Esophagus muscularis mucosa (tissue), 4 donors: ENCODE measurements at regions not wholly inside any gene's neighbourhood (a gene's known extent, or its start where the extent isn't known, plus 50 kb on each side); places are given as distances from the start of the nearest gene placed in this dataset.

Source experiments
- DNase-seq: peaks from one replicate; pipeline ENCODE4 v3.0.0-alpha.2; 2017; ENCODE audit errors: extremely low spot score
- H3K27ac ChIP-seq, 4 donors: fragments of 200-600 bp; sonication (generic); replicated peaks in 1 of 4; 1 replicate in 3 of 4; 2 replicates in 1 of 4; pipeline ENCODE4 v1.5.1; 2016 to 2019; ENCODE audit warnings: mild to moderate bottlenecking in 1 of 4
- H3K27me3 ChIP-seq, 4 donors: fragments of 200-600 bp; sonication (generic); one replicate each; pipeline versions ENCODE4 v1.5.1 to v1.6.0; 2016 to 2019
- H3K36me3 ChIP-seq, 4 donors: fragments of 200-600 bp; sonication (generic); one replicate each; pipeline ENCODE4 v1.5.1; 2016 to 2019
- H3K4me1 ChIP-seq, 4 donors: fragments of 200-600 bp; sonication (generic); one replicate each; pipeline ENCODE4 v1.5.1; 2016 to 2019
- H3K4me3 ChIP-seq, 4 donors: fragments of 200-600 bp; sonication (generic); 1 replicate in 2 of 4; 2 replicates in 2 of 4; pipeline ENCODE4 v1.5.1; 2016 to 2019; ENCODE audit warnings: mild to moderate bottlenecking in 4 of 4, moderate library complexity in 1 of 4
- H3K9me3 ChIP-seq, 4 donors: fragments of 200-600 bp; sonication (generic); 1 replicate in 3 of 4; 2 replicates in 1 of 4; pipeline ENCODE4 v1.5.1; 2016 to 2019
- EP300 ChIP-seq: sonication (generic); formaldehyde crosslinking; IDR thresholded peaks from one replicate; pipeline ENCODE4 v1.6.1; 2017; ENCODE audit warnings: antibody characterized with exemption
- POLR2A ChIP-seq: fragments of 450-650 bp; IDR thresholded peaks from one replicate; pipeline ENCODE4 v1.6.1; 2017; ENCODE audit warnings: antibody characterized with exemption, moderate library complexity, mild to moderate bottlenecking, low read depth
- POLR2AphosphoS5 ChIP-seq, 2 donors: sonication (generic); formaldehyde crosslinking; IDR thresholded peaks; one replicate each; pipeline ENCODE4 v1.6.1; 2017; ENCODE audit warnings: antibody characterized with exemption in 2 of 2
- WGBS: methylation state at CpG from one replicate; pipeline ENCODE4 v1.1.5; 2018; 5-methylcytosine and 5-hydroxymethylcytosine counted together
- intact Hi-C: fragments of 100-400 bp; cut with DNase I; formaldehyde crosslinking; loops from one replicate; pipeline ENCODE4 v1.15.1; 2023
- TF ChIP-seq, protein P1 (sequence below), 3 experiments: fragments of 200-600 bp in 2 of 3; fragments of 450-650 bp in 1 of 3; sonication (generic) in 2 of 3; IDR thresholded peaks; one replicate each; pipeline ENCODE4 v1.5.1; 2017 to 2019; ENCODE audit warnings: antibody characterized with exemption in 3 of 3, mild to moderate bottlenecking in 2 of 3, moderate library complexity in 1 of 3

DNA sequence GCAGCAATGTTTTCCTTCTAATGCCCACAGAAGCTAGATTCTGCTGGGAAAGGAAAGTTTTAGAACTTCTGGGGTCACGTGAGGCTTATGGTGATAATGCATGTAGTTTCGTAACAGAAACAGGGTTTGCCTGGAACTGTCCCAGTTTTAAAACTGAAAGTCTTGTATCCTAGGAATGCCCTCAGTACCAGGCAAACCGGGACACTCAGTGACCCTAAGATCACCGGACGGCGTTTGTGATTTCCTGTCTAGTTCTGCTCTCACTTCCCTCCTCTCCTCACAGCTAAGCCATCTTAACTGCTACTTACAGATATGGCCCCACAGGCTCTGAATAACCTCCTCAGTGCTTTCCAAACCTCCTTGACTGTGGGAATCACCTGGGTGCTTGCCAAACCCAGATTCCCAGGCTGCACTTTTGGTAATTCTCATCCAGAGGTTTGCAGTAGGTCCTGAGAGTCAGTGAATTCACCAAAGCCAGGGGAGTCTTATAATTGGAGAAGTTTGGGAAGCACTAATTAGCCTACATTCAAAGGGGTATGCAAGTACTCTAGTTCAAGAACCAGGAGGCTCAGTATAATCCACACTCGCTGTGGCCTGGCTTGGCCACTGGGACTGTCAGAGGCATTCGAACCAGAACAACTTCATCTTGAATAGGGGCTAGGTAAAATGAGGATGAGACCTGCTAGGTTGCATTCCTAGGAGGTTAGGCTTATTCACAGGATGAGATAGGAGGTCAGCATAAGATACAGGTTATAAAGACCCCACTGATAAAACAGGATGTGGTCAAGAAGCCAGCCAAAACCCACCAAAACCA, 231.6 kb upstream of the MYLIP start:
- 39% methylated on average over 8 of the region's 8 CpGs for WGBS
- H3K27ac ChIP-seq = peak overlapping the region in 2 of 4 donors; percentile 4 to 58
- peak overlapping the region in 2 of 4 donors; percentile 14 to 26 for H3K4me3 ChIP-seq
- H3K36me3 ChIP-seq = no peaks in the 10 kb centered on the region
- peaks cover 0 to 20% (median 18%) of the 10 kb centered on the region in 4 donors for H3K4me1 ChIP-seq
- intact Hi-C loops = no loop called here
- H3K27me3 ChIP-seq = no peaks in the 10 kb centered on the region
- peaks cover 0 to 5% (median 0%) of the 10 kb centered on the region in 4 donors for H3K9me3 ChIP-seq
- peak in 1 of 2 donors; percentile 8 for TF ChIP-seq POLR2AphosphoS5 (IDR thresholded peaks at IDR 0.05)
- TF ChIP-seq, protein P1, sequence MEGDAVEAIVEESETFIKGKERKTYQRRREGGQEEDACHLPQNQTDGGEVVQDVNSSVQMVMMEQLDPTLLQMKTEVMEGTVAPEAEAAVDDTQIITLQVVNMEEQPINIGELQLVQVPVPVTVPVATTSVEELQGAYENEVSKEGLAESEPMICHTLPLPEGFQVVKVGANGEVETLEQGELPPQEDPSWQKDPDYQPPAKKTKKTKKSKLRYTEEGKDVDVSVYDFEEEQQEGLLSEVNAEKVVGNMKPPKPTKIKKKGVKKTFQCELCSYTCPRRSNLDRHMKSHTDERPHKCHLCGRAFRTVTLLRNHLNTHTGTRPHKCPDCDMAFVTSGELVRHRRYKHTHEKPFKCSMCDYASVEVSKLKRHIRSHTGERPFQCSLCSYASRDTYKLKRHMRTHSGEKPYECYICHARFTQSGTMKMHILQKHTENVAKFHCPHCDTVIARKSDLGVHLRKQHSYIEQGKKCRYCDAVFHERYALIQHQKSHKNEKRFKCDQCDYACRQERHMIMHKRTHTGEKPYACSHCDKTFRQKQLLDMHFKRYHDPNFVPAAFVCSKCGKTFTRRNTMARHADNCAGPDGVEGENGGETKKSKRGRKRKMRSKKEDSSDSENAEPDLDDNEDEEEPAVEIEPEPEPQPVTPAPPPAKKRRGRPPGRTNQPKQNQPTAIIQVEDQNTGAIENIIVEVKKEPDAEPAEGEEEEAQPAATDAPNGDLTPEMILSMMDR (IDR thresholded peaks at IDR 0.05) = no peak
- no peak for DNase-seq

GRCh38 chr6:15894973-15895725, 232.3 kb upstream of the DTNBP1 start:
- H3K36me3 ChIP-seq = no peaks in the 10 kb centered on the region
- H3K27ac ChIP-seq = no peak overlapping the region
- DNase-seq = no peak
- 93% methylated on average over 4 of the region's 4 CpGs for WGBS
- H3K9me3 ChIP-seq = peaks cover 0 to 5% (median 0%) of the 10 kb centered on the region in 4 donors
- intact Hi-C loops = no loop called here
- H3K27me3 ChIP-seq = no peaks in the 10 kb centered on the region
- no peak overlapping the region for H3K4me3 ChIP-seq
- TF ChIP-seq POLR2AphosphoS5 (IDR thresholded peaks at IDR 0.05) = no peak
- TF ChIP-seq POLR2A = no peak
- TF ChIP-seq EP300 = no peak
- TF ChIP-seq, protein P1 (IDR thresholded peaks at IDR 0.05) = no peak
- peaks cover 0 to 20% (median 18%) of the 10 kb centered on the region in 4 donors for H3K4me1 ChIP-seq

DNA sequence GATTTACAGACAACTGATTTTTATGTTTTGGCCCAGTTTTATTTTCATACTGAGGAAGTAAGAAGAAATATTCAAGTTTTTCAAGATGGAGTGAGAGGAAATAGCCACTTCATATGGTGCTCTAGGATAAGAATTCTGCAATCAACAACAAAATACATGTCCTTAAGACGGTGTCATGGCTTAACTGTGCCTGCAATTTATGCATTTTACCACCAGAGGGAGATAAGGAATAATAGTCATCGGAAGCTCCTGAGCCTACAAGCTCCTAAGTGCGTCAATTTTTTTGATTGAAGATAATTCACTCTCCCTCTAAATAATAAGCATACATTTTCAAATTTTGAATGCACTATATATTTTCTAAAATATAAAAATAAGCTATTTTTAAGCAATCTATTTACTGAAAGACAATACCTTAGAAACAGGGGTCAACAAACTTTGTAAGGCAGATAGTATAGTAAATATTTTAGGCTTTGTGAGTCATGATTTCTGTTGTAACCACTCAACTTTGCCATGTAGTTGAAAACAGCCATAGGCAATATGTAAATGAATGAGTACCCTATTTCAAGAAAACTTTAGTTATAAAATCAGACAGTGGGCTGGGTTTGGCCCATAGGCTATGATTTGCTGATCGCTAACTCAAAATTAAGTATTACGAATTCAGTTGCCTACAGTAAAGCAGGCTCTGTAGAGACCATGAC, 230.9 kb upstream of the DTNBP1 start:
- no peak overlapping the region for H3K27ac ChIP-seq

DNA sequence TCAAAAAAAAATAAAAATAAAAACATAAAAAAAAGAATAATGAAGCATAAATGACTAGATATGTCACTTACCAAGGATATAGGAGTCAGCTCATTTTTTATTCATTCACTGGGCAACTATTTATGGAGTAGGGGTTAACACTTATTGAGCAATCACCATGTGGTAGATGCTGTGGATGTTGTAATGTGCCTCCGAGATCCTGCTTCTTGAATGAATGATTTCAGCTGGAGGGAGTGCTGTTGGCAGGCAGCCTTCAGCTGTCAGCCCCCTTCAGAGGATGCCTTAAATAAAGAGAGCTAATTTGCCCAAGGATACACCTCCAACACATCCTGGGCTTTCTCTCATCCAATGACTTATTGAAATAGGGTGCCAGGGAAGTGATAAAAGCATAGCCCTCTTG, 229.5 kb upstream of the DTNBP1 start:
- intact Hi-C loops = no loop called here
- H3K4me3 ChIP-seq = no peak overlapping the region
- H3K27ac ChIP-seq = no peak overlapping the region
- H3K27me3 ChIP-seq = no peaks in the 10 kb centered on the region
- no peak for DNase-seq
- H3K36me3 ChIP-seq = no peaks in the 10 kb centered on the region
- H3K9me3 ChIP-seq = peaks cover 0 to 5% (median 0%) of the 10 kb centered on the region in 4 donors
- H3K4me1 ChIP-seq = peaks cover 0 to 22% (median 16%) of the 10 kb centered on the region in 4 donors
- TF ChIP-seq POLR2AphosphoS5 (IDR thresholded peaks at IDR 0.05) (no peak), POLR2A (no peak), EP300 (no peak)
- WGBS = 36% methylated on average over 1 of the region's 1 CpG

More for the DNA sequence above, 230.9 kb upstream of the DTNBP1 start:
- no peaks in the 10 kb centered on the region for H3K36me3 ChIP-seq
- H3K27me3 ChIP-seq = no peaks in the 10 kb centered on the region
- no peak overlapping the region for H3K4me3 ChIP-seq
- intact Hi-C loops = no loop called here
- DNase-seq = no peak
- H3K9me3 ChIP-seq = peaks cover 0 to 5% (median 0%) of the 10 kb centered on the region in 4 donors
- H3K4me1 ChIP-seq = peaks cover 0 to 21% (median 19%) of the 10 kb centered on the region in 4 donors
- 70% methylated on average over 5 of the region's 5 CpGs for WGBS
- TF ChIP-seq, protein P1 (IDR thresholded peaks at IDR 0.05) = peak in 1 of 3 experiments; percentile 19
- TF ChIP-seq POLR2A = no peak
